Activated naive CD8-positive, alpha-beta T cell treated with anti-CD3 and anti-CD28 coated beads, Interleukin-2, amount 10 ng/mL, durations not matched to agents 7 days and 5 days (primary cell): ENCODE measurements at regions not wholly inside any gene's neighbourhood (a gene's known extent, or its start where the extent isn't known, plus 50 kb on each side); places are given as distances from the start of the nearest gene placed in this dataset.
"Not testable (repeated sequence)": the region's sequence is repeated elsewhere in the genome, so short reads cannot be mapped to it uniquely, and the experiment has no call there.

Experiments used
- ATAC-seq: fragments of 150-1000 bp; cut with Tn5 transposase; one replicate; pipeline ENCODE4 v1.10.0; 2021; ENCODE audit warnings: low read depth, moderate library complexity
- POLR2A ChIA-PET: fragments of 350-600 bp; sonication (Branson Sonifier 250); formaldehyde crosslinking; loops from one replicate; lab custom pipeline; 2021; ENCODE audit warnings: antibody characterized with exemption; lab: Charles Lee
- DNase-seq: peaks from one replicate; pipeline ENCODE4 v3.0.0; 2021
- H3K27ac Mint-ChIP-seq: one replicate; pipeline ENCODE4 v1.8.0; 2022; ENCODE audit warnings: mild to moderate bottlenecking, mixed read lengths
- H3K27me3 Mint-ChIP-seq: one replicate; pipeline ENCODE4 v1.8.0; 2022; ENCODE audit warnings: mild to moderate bottlenecking, moderate library complexity, mixed read lengths
- H3K36me3 Mint-ChIP-seq: one replicate; pipeline ENCODE4 v1.8.0; 2021; ENCODE audit warnings: mild to moderate bottlenecking, mixed read lengths
- H3K4me1 Mint-ChIP-seq: one replicate; pipeline ENCODE4 v1.8.0; 2021; ENCODE audit warnings: mixed read lengths
- H3K4me3 Mint-ChIP-seq: one replicate; pipeline ENCODE4 v1.8.0; 2022; ENCODE audit warnings: mild to moderate bottlenecking, moderate library complexity, mixed read lengths
- H3K9me3 Mint-ChIP-seq: one replicate; pipeline ENCODE4 v1.8.0; 2021; ENCODE audit warnings: mixed read lengths

GRCh38 chr1:243074224-243074623 lies 180.9 kb downstream of the CEP170 start:
- DNase-seq, H3K27me3 Mint-ChIP-seq, H3K4me3 Mint-ChIP-seq, POLR2A ChIA-PET, H3K36me3 Mint-ChIP-seq, ATAC-seq, H3K9me3 Mint-ChIP-seq, H3K27ac Mint-ChIP-seq, H3K4me1 Mint-ChIP-seq: not testable (repeated sequence)

- H3K9me3 Mint-ChIP-seq, H3K36me3 Mint-ChIP-seq, H3K4me3 Mint-ChIP-seq, POLR2A ChIA-PET, H3K27me3 Mint-ChIP-seq, DNase-seq, H3K4me1 Mint-ChIP-seq, H3K27ac Mint-ChIP-seq, ATAC-seq: not testable (repeated sequence)
Observed at GRCh38 chr1:243067056-243067455, 188.0 kb downstream of the CEP170 start.

DNA sequence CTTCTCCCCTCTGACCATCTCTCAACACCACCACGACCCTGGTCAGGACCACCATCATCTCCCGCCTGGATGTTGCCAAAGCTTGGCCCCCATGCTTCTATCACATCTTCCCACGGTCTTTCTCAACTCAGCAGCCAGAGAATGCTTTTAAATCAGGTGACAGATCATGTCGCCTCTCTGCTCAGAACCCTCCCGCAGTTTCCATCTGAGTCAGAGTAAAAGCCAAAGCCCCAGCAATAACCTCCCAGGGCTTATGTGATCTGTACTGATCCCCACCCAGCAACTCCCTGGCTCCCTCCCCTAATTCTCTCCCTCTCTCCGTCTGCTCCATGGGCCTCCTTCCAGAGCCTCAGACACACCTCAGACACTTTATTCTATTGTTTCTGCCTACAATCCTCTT lies 193.1 kb downstream of the CEP170 start:
- H3K4me1 Mint-ChIP-seq, H3K36me3 Mint-ChIP-seq, H3K4me3 Mint-ChIP-seq, H3K9me3 Mint-ChIP-seq, POLR2A ChIA-PET, H3K27me3 Mint-ChIP-seq, H3K27ac Mint-ChIP-seq, DNase-seq, ATAC-seq: not testable (repeated sequence)

GRCh38 chr1:243055510-243055909 lies 199.6 kb downstream of the CEP170 start:
- H3K4me3 Mint-ChIP-seq, H3K27me3 Mint-ChIP-seq, H3K4me1 Mint-ChIP-seq, H3K9me3 Mint-ChIP-seq, ATAC-seq, POLR2A ChIA-PET, H3K36me3 Mint-ChIP-seq, DNase-seq, H3K27ac Mint-ChIP-seq: not testable (repeated sequence)

GRCh38 chr1:243055091-243055490 lies 200.0 kb downstream of the CEP170 start:
- H3K4me3 Mint-ChIP-seq, H3K9me3 Mint-ChIP-seq, POLR2A ChIA-PET, H3K27ac Mint-ChIP-seq, H3K27me3 Mint-ChIP-seq, DNase-seq, H3K4me1 Mint-ChIP-seq, ATAC-seq, H3K36me3 Mint-ChIP-seq: not testable (repeated sequence)

DNA sequence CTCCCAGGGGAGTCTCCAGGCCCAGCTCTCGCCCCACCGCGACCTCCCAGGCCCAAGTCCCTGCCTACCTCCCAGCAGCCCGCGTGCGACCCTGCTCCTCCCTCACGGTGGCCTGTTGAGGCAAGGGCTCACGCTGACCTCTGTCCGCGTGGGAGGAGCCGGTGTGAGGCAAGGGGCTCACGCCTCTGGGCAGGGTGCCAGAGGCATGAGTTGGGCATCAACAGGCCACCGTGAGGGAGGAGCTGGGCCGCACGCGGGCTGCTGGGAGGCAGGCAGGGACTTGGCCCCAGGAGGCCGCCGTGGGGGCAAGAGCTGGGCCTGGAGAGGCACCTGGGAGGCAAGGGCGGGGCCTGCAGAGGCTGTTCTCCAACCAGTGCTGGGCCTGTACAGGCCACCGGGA lies 200.4 kb downstream of the CEP170 start:
- H3K4me3 Mint-ChIP-seq, H3K36me3 Mint-ChIP-seq, H3K9me3 Mint-ChIP-seq, H3K4me1 Mint-ChIP-seq, H3K27ac Mint-ChIP-seq, ATAC-seq, H3K27me3 Mint-ChIP-seq, POLR2A ChIA-PET, DNase-seq: not testable (repeated sequence)

DNA sequence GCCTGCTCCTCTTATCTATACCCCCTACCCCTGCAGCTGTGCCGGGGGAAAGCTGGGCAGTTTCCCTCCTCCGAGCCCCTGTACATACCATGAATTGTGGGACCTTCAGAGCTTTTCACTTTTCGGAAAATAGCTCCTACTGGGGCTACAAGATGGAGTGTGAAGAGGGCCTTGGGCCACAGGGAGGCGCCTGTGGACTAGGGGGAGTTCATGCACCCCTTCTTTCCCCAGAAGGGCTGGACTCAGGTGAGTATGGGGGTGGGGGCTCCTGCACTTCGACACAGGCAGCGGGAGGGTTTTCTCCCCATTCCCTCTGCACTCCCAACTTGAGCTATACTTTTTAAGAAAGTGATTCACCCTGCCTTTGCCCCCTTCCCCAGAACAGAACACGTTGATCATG lies 202.0 kb downstream of the CEP170 start:
- H3K27ac Mint-ChIP-seq, ATAC-seq, POLR2A ChIA-PET, DNase-seq, H3K9me3 Mint-ChIP-seq, H3K4me1 Mint-ChIP-seq, H3K4me3 Mint-ChIP-seq, H3K36me3 Mint-ChIP-seq, H3K27me3 Mint-ChIP-seq: not testable (repeated sequence)

DNA sequence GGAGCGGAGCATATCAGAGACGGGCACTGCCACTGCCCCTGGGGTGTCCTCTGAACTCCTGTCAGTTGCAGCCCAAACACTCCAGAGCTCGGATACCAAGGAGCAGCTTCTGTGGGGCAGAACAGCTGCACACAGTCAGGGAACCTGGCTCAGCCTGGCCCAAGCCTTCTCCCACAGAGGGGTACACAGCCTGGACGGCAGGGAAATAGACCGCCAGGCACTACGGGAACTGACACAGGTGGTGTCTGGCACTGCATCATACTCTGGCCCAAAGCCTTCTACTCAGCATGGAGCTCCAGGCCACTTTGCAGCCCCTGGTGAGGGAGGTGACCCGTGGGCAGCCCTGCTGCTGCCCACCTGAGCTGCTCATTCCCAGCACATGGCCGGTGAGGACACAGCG lies 204.5 kb downstream of the CEP170 start:
- H3K27ac Mint-ChIP-seq, ATAC-seq, H3K4me3 Mint-ChIP-seq, H3K27me3 Mint-ChIP-seq, DNase-seq, POLR2A ChIA-PET, H3K9me3 Mint-ChIP-seq, H3K4me1 Mint-ChIP-seq, H3K36me3 Mint-ChIP-seq: not testable (repeated sequence)

GRCh38 chr1:243049716-243050115 lies 205.4 kb downstream of the CEP170 start:
- DNase-seq, POLR2A ChIA-PET, H3K9me3 Mint-ChIP-seq, H3K4me3 Mint-ChIP-seq, H3K36me3 Mint-ChIP-seq, H3K27ac Mint-ChIP-seq, H3K4me1 Mint-ChIP-seq, H3K27me3 Mint-ChIP-seq, ATAC-seq: not testable (repeated sequence)

DNA sequence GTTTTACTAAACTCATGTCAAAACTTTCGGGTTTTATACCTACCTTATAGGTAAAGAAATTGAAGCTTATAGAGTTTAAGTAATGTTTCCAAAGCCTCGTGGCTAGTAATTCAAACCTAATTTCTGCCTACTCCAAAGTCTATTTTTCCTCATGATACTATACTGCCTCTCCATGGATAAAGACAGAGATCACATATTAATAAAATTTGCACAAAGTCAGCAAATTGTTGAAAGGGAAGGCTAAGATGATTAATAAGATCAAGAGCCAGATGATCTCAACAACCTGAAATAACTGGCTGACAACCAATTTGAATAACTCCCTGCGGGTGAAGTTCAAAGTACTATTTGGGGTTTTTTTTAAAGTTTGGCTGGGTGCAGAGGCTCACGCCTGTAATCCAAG lies 233.7 kb downstream of the CEP170 start:
- H3K36me3 Mint-ChIP-seq, H3K9me3 Mint-ChIP-seq, ATAC-seq, DNase-seq, POLR2A ChIA-PET, H3K4me3 Mint-ChIP-seq, H3K27ac Mint-ChIP-seq, H3K4me1 Mint-ChIP-seq, H3K27me3 Mint-ChIP-seq: not testable (repeated sequence)

DNA sequence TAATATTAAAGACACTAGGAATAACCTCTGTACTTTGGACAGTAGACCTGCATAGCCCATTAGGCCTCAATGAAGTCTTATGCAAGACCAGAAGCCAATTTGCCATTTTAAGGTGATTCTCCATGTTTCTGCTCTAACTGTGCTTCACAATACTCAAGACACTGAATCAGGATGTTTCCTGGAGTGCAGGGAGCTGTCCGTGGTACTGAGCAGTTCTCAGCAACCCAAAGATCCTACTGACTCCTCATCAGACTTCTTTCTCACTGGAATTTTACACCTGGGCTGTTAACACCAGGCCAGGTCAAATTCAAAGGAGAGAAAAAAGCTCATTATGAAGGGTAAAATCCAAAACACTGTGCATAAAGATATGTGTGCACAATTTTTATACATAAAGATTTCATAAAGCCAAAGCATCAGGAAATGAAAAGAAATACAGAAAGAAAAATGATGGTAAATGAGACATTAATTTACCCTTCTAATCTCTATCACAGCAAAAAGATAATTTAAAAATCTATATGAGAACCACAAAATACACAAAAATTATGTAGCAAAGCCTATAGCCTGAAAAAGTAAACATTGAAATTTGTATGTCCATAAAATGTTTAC lies 235.9 kb downstream of the CEP170 start:
- H3K9me3 Mint-ChIP-seq, H3K4me1 Mint-ChIP-seq, H3K27me3 Mint-ChIP-seq, ATAC-seq, H3K4me3 Mint-ChIP-seq, H3K36me3 Mint-ChIP-seq, H3K27ac Mint-ChIP-seq, POLR2A ChIA-PET: not testable (repeated sequence)
- peak; percentile 46 for DNase-seq

- DNase-seq, H3K4me1 Mint-ChIP-seq, POLR2A ChIA-PET, H3K4me3 Mint-ChIP-seq, ATAC-seq, H3K27me3 Mint-ChIP-seq, H3K36me3 Mint-ChIP-seq, H3K27ac Mint-ChIP-seq, H3K9me3 Mint-ChIP-seq: not testable (repeated sequence)
Observed at GRCh38 chr1:243010719-243011118, 244.4 kb downstream of the CEP170 start.

DNA sequence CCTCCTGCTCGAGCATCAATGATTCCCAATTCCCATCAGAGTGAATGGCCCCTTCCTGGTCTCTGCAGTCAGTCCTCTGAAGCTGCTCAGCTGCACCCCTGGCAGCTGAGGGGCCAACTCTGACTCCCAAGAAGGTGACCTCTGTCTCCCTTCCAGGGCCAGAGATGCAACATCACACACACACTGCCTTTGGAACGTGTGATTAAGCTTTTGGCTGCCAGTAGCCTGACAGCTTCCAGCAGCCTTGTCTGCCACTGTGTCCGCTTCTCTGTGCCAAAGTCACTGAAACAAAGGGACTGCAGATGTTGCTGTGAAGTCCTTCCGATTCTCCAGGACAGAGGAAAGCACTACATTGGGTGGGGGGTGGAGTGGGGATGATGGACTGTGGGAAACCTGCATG lies 254.1 kb downstream of the CEP170 start:
- not testable (repeated sequence) for H3K4me3 Mint-ChIP-seq

GRCh38 chr1:242992776-242993175 lies 262.3 kb downstream of the CEP170 start:
- POLR2A ChIA-PET, ATAC-seq, H3K27ac Mint-ChIP-seq, H3K9me3 Mint-ChIP-seq, H3K27me3 Mint-ChIP-seq, H3K4me1 Mint-ChIP-seq, H3K4me3 Mint-ChIP-seq, DNase-seq, H3K36me3 Mint-ChIP-seq: not testable (repeated sequence)

More for the DNA sequence above, 254.1 kb downstream of the CEP170 start:
- DNase-seq, ATAC-seq, H3K27me3 Mint-ChIP-seq, H3K36me3 Mint-ChIP-seq, POLR2A ChIA-PET, H3K4me1 Mint-ChIP-seq, H3K9me3 Mint-ChIP-seq, H3K27ac Mint-ChIP-seq: not testable (repeated sequence)

- H3K4me3 Mint-ChIP-seq, H3K4me1 Mint-ChIP-seq, DNase-seq, POLR2A ChIA-PET, ATAC-seq, H3K27me3 Mint-ChIP-seq, H3K36me3 Mint-ChIP-seq, H3K9me3 Mint-ChIP-seq, H3K27ac Mint-ChIP-seq: not testable (repeated sequence)
Observed at GRCh38 chr1:242985096-242985495, 270.0 kb downstream of the CEP170 start.
